Occipital lobe (tissue), 1 donor: ENCODE measurements at regions not wholly inside any gene's neighbourhood (a gene's known extent, or its start where the extent isn't known, plus 50 kb on each side); places are given as distances from the start of the nearest gene placed in this dataset.
A peak's percentile ranks its signal among the peaks of the same experiment; 100 is the strongest.
"Not testable (repeated sequence)": the region's sequence is repeated elsewhere in the genome, so short reads cannot be mapped to it uniquely, and the experiment has no call there.

ENCODE experiments used
- DNase-seq: peaks from one replicate; lab custom pipeline; 2025; lab: John Stamatoyannopoulos, UW

- no peak for DNase-seq
Measured at GRCh38 chr12:59149995-59150642, 229.8 kb upstream of the LRIG3 start.

- no peak for DNase-seq
Measured at GRCh38 chr12:59147791-59148190, 227.5 kb upstream of the LRIG3 start.

GRCh38 chr12:59142183-59142790 is 222.0 kb upstream of the LRIG3 start:
- no peak for DNase-seq

GRCh38 chr12:59134750-59135149 is 214.4 kb upstream of the LRIG3 start:
- DNase-seq, result no peak

GRCh38 chr12:59131462-59131861 is 211.2 kb upstream of the LRIG3 start:
- DNase-seq, result no peak

GRCh38 chr12:59122784-59123183 is 202.5 kb upstream of the LRIG3 start:
- no peak for DNase-seq

- no peak for DNase-seq
Measured at GRCh38 chr12:59121451-59121850, 201.1 kb upstream of the LRIG3 start.

GRCh38 chr12:59119676-59120075 is 199.4 kb upstream of the LRIG3 start:
- no peak for DNase-seq

- DNase-seq, result no peak
Measured at GRCh38 chr12:59118356-59118755, 198.1 kb upstream of the LRIG3 start.

GRCh38 chr12:59115995-59116394 is 195.7 kb upstream of the LRIG3 start:
- DNase-seq, result no peak

GRCh38 chr12:59115526-59115925 is 195.2 kb upstream of the LRIG3 start:
- no peak for DNase-seq

GRCh38 chr12:59113831-59114615 is 193.7 kb upstream of the LRIG3 start:
- DNase-seq, result peak; percentile 57

GRCh38 chr12:59111851-59112250 is 191.5 kb upstream of the LRIG3 start:
- no peak for DNase-seq

- DNase-seq, result not testable (repeated sequence)
Measured at GRCh38 chr12:59108516-59108915, 188.2 kb upstream of the LRIG3 start.

GRCh38 chr12:59100585-59100984 is 180.3 kb upstream of the LRIG3 start:
- DNase-seq, result no peak

GRCh38 chr12:59097876-59098275 is 177.6 kb upstream of the LRIG3 start:
- no peak for DNase-seq

GRCh38 chr12:59096246-59096645 is 175.9 kb upstream of the LRIG3 start:
- DNase-seq, result no peak

GRCh38 chr12:59093073-59093772 is 172.9 kb upstream of the LRIG3 start:
- no peak for DNase-seq

GRCh38 chr12:59088673-59089072 is 168.4 kb upstream of the LRIG3 start:
- DNase-seq, result no peak

- DNase-seq, result no peak
Measured at GRCh38 chr12:59087691-59088090, 167.4 kb upstream of the LRIG3 start.

GRCh38 chr12:59087077-59087673 is 166.9 kb upstream of the LRIG3 start:
- no peak for DNase-seq

- DNase-seq, result no peak
Measured at GRCh38 chr12:59086126-59086525, 165.8 kb upstream of the LRIG3 start.
